Heart left ventricle (tissue), 16 donors: ENCODE measurements at regions not wholly inside any gene's neighbourhood (a gene's known extent, or its start where the extent isn't known, plus 50 kb on each side); places are given as distances from the start of the nearest gene placed in this dataset.
A peak's percentile ranks its signal among the peaks of the same experiment; 100 is the strongest.

ENCODE experiments used
- ATAC-seq, 4 donors: fragments of 200-7000 bp; cut with Tn5 transposase; one replicate each; pipeline ENCODE4 v1.9.1; 2020 to 2022; ENCODE audit warnings: moderate library complexity in 4 of 4, mild to moderate bottlenecking in 3 of 4, moderate number of reproducible peaks in 1 of 4
- DNase-seq, 5 donors: peaks; one replicate each; pipeline ENCODE4 v3.0.0-alpha.2; 2020
- H3K27ac ChIP-seq, 12 donors: fragments of 200-600 bp; sonication (generic) in 4 of 12; one replicate each; pipeline versions ENCODE4 v1.5.0 to v1.8.0; 2016 to 2022; ENCODE audit warnings: mild to moderate bottlenecking in 2 of 12
- H3K27me3 ChIP-seq, 9 donors: fragments of 200-600 bp; sonication (generic) in 2 of 9; one replicate each; pipeline versions ENCODE4 v1.5.1 to v1.8.0; 2016 to 2022; ENCODE audit warnings: mild to moderate bottlenecking in 3 of 9
- H3K36me3 ChIP-seq, 9 donors: fragments of 200-600 bp; sonication (generic) in 2 of 9; one replicate each; pipeline versions ENCODE4 v1.5.0 to v1.8.0; 2018 to 2022; ENCODE audit warnings: mild to moderate bottlenecking in 2 of 9
- H3K4me1 ChIP-seq, 12 donors: fragments of 200-600 bp; sonication (generic) in 4 of 12; one replicate each; pipeline versions ENCODE4 v1.5.0 to v1.8.0; 2016 to 2022; ENCODE audit warnings: mild to moderate bottlenecking in 3 of 12
- H3K4me3 ChIP-seq, 12 donors: fragments of 200-600 bp; sonication (generic) in 4 of 12; one replicate each; pipeline versions ENCODE4 v1.5.0 to v1.8.0; 2017 to 2022; ENCODE audit warnings: mild to moderate bottlenecking in 9 of 12, moderate library complexity in 4 of 12
- H3K9me3 ChIP-seq, 12 donors: fragments of 200-600 bp; sonication (generic) in 4 of 12; one replicate each; pipeline versions ENCODE4 v1.5.0 to v1.8.0; 2016 to 2022; ENCODE audit warnings: mild to moderate bottlenecking in 1 of 12
- POLR2A ChIP-seq, 2 donors: fragments of 450-650 bp; IDR thresholded peaks; one replicate each; pipeline ENCODE4 v1.6.1; 2017; ENCODE audit warnings: antibody characterized with exemption in 2 of 2, mild to moderate bottlenecking in 2 of 2, moderate library complexity in 2 of 2
- WGBS, 4 donors: extraction: QIAGEN DNeasy Blood & Tissue Kit in 2 of 4; methylation state at CpG; one replicate each; pipeline versions ENCODE4 v1.1.5 to v1.1.7; 2013 to 2018; 5-methylcytosine and 5-hydroxymethylcytosine counted together
- intact Hi-C, 10 donors: fragments of 100-400 bp; cut with DNase I; formaldehyde crosslinking; loops; one replicate each; pipeline versions ENCODE4 v1.11.1 to v1.14.2; 2022
- TF ChIP-seq, protein P1 (sequence below), 12 donors: fragments of 200-600 bp; sonication (generic) in 4 of 12; IDR thresholded peaks; one replicate each; pipeline versions ENCODE4 v1.5.0 to v1.8.0; 2018 to 2022; ENCODE audit warnings: antibody characterized with exemption in 12 of 12, mild to moderate bottlenecking in 5 of 12
- donor health status: ischemic (EF 13 %, LVEDD 7.1; RV severe dilation, severe dysfunction).
- donor health status: healthy with polysubstance abuse.
- donor health status: DM: no; HTN: yes; CAD: no.
- donor health status: DM: no; HTN: no; CAD: no.
- donor health status: ischemic (EF 25% LVEDD 6.9; RV normal size, moderate dysfunction).
- donor health status: ischemic (EF 25% LVEDD 5.7; RV mildly dilated, moderate dysfunction).
- donor health status: healthy.
- donor health status: DM: yes; HTN: yes; CAD: no.
- donor health status: ischemic (EF 35%, LVEDD 5.7; RV mildly dilated, moderate dysfunction).
- donor health status: nonischemic (EF 11% LVEDD 7.7; RV severe dilation, severe dysfunction).
- donor health status: DM: yes; HTN: yes; CAD: no.
- donor health status: PGD.
- donor health status: ischemic (EF 29% LVEDD 5.4; RV normal size, mild dysfunction).
- donor health status: nonischemic (EF 23%, LVEDD 6.1; RV moderate dilation, normal function).

DNA sequence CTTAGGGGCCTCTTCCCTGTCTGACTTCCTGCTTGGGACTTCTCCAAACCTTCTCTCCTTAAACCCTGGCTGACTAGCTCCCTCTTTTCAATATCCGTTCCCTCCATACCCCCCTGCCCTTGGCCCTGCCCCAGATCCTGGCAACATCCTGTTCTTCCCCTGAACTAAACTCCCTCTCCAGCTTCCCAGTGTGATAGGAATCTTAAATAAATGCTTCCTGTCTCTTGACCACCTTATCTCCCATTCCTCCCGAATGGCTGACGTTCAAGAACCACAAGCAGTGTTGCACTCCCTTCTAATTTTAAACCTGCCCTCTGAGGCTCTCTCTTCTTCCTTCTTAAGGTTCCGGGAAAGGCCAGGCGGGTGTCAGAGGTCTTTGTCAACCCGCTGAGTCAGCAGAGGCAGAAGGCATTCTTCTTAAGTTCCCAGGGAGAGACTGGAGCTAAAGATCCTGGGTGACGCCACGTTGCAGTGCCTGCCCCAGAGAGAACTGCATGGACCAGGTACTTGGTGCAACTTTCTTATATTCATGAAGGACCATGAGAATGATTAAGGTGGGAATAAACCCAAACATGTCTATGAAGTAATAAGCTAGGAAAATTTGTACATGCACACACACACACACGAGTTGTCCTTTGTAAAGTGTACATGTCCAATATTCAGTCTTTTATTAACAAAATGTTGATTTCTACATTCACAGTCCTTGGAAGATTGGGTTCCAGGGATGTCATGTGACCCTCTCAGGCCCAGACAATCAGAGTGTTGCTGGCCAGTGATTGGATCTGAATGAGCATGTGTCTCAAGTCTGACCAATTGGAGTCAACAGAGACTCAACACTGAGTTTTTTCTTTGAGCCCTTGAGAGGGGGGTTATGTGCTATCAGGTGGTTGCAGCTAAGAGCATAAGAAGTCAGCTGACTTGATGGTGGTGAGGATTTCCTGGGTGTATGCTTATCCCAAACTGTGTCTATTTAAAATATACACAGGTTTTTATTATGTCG, 420.2 kb upstream of the TBX3 start:
- H3K27ac ChIP-seq, result peak overlapping the region in 6 of 12 donors; percentile 18 to 64 (median 50)

DNA sequence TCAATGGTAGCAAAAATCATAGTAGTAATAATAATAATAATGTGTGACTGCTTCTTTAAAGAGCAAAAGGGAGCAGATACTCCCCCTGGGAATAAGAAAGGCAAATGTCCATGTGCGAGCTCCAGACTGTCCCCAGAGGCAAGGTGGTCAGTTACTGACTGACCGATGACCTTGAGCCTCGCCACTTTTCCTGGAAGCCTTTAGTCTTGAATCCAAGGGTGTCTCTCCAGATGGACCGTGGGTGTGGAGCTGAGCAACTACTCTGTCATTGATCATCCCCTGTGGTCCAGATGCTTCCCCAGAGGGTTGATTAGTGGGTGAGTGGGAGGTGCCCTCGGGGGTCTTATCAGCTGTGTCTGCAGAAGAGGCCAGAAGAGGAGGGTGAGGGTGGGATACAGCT, 418.5 kb upstream of the TBX3 start:
- peak; percentile 24 to 69 (median 56) for DNase-seq
- WGBS, 4 donors, result 54 to 63% (median 58%) methylated on average over 5 of the region's 5 CpGs
- Histone ChIP-seq H3K27ac (peak overlapping the region in 3 of 12 donors; percentile 25 to 64 (median 49)), H3K36me3 (no peaks in the 10 kb centered on the region), H3K4me1 (peaks cover 0 to 23% (median 2%) of the 10 kb centered on the region in 12 donors), H3K27me3 (no peaks in the 10 kb centered on the region), H3K4me3 (no peak overlapping the region), H3K9me3 (peaks cover 0 to 5% (median 0%) of the 10 kb centered on the region in 12 donors)
- TF ChIP-seq, protein P1, sequence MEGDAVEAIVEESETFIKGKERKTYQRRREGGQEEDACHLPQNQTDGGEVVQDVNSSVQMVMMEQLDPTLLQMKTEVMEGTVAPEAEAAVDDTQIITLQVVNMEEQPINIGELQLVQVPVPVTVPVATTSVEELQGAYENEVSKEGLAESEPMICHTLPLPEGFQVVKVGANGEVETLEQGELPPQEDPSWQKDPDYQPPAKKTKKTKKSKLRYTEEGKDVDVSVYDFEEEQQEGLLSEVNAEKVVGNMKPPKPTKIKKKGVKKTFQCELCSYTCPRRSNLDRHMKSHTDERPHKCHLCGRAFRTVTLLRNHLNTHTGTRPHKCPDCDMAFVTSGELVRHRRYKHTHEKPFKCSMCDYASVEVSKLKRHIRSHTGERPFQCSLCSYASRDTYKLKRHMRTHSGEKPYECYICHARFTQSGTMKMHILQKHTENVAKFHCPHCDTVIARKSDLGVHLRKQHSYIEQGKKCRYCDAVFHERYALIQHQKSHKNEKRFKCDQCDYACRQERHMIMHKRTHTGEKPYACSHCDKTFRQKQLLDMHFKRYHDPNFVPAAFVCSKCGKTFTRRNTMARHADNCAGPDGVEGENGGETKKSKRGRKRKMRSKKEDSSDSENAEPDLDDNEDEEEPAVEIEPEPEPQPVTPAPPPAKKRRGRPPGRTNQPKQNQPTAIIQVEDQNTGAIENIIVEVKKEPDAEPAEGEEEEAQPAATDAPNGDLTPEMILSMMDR (IDR thresholded peaks at IDR 0.05), result no peak
- no peak for TF ChIP-seq POLR2A (IDR thresholded peaks at IDR 0.05)
- intact Hi-C loops, result loop anchor here in 1 of 10 donors (5.0 kb wide), 1 partner anchor 420 kb away; the partner anchor contains the start of gene TBX3
- peak in 3 of 4 donors; percentile 20 to 85 (median 54) for ATAC-seq

More for the DNA sequence above, 420.2 kb upstream of the TBX3 start:
- TF ChIP-seq, protein P1 (IDR thresholded peaks at IDR 0.05), result no peak
- TF ChIP-seq POLR2A (IDR thresholded peaks at IDR 0.05), result no peak
- DNase-seq (peak; percentile 30 to 72 (median 53)), ATAC-seq (peak in 3 of 4 donors; percentile 48 to 83 (median 68))
- H3K27me3 ChIP-seq, result no peaks in the 10 kb centered on the region
- H3K36me3 ChIP-seq, result no peaks in the 10 kb centered on the region
- H3K9me3 ChIP-seq, result peaks cover 0 to 5% (median 0%) of the 10 kb centered on the region in 12 donors
- 39 to 43% (median 41%) methylated on average over 10 of the region's 10 CpGs for WGBS, 4 donors
- H3K4me1 ChIP-seq, result peaks cover 0 to 23% (median 2%) of the 10 kb centered on the region in 12 donors
- H3K4me3 ChIP-seq, result no peak overlapping the region
- intact Hi-C loops, result loop anchor here in 1 of 10 donors (5.0 kb wide), 1 partner anchor 422 kb away; the partner anchor contains the start of gene TBX3

DNA sequence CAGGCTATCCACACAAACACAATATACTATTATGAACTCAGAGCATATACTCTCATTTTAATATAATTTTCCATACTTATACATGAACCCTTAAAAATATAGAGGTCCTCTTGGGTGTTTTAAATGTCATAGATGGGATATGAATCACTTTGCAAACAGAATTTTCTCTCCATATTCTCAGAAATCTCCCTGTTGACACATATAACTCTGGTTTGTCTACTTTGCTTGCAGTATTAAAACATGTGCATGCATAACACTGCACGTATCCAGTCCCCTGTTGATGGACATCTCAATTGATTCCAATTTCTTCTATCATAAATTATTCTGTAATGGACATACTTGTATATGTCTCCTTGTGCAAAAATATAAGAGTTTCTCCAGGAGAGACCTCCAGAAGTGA, 417.5 kb upstream of the TBX3 start:
- Histone ChIP-seq H3K4me1 (peaks cover 0 to 23% (median 2%) of the 10 kb centered on the region in 12 donors), H3K27me3 (no peaks in the 10 kb centered on the region), H3K4me3 (no peak overlapping the region), H3K27ac (no peak overlapping the region), H3K9me3 (peaks cover 0 to 5% (median 0%) of the 10 kb centered on the region in 12 donors), H3K36me3 (no peaks in the 10 kb centered on the region)
- 83 to 98% (median 90%) methylated on average over 1 of the region's 1 CpG for WGBS, 4 donors
- no peak for TF ChIP-seq POLR2A (IDR thresholded peaks at IDR 0.05)
- TF ChIP-seq, protein P1 (IDR thresholded peaks at IDR 0.05), result no peak
- no peak for DNase-seq
- intact Hi-C loops, result loop anchor here in 1 of 10 donors (5.0 kb wide), 1 partner anchor 419 kb away; the partner anchor contains the start of gene TBX3
- no peak for ATAC-seq

DNA sequence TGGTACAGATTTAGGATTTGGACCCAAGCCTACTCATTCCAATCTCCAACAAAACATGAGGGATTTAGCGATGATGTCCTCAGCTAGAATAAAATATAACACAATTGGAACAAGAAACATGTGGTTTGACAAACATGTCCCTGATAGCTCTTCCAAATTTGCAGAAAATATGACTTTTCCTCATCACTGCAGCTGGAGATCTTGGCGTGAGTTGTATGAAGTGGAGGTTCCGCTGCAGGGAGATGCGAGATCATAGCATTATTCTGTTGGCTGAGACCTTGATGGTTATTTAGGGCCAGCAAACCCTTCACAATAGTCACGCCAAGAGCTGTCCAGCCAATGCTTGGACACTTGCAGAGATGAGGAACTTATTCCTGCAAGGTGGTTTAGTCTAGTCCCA, 413.4 kb upstream of the TBX3 start:
- Histone ChIP-seq H3K27ac (peak overlapping the region in 1 of 12 donors; percentile 30), H3K27me3 (peaks cover 0 to 5% (median 0%) of the 10 kb centered on the region in 9 donors), H3K4me1 (peaks cover 0 to 13% (median 0%) of the 10 kb centered on the region in 12 donors), H3K4me3 (no peak overlapping the region), H3K9me3 (peaks cover 0 to 5% (median 0%) of the 10 kb centered on the region in 12 donors), H3K36me3 (no peaks in the 10 kb centered on the region)
- intact Hi-C loops, result no loop called here
- DNase-seq, result peak in 1 of 5 donors; percentile 31
- ATAC-seq, result peak in 3 of 4 donors; percentile 24 to 65 (median 42)
- 74 to 85% (median 81%) methylated on average over 5 of the region's 5 CpGs for WGBS, 4 donors
- no peak for TF ChIP-seq POLR2A (IDR thresholded peaks at IDR 0.05)
- TF ChIP-seq, protein P1 (IDR thresholded peaks at IDR 0.05), result no peak
